ENCODE measurements at regions not wholly inside any gene's neighbourhood (a gene's known extent, or its start where the extent isn't known, plus 50 kb on each side); places are given as distances from the start of the nearest gene placed in this dataset.
"Not testable (repeated sequence)": the region's sequence is repeated elsewhere in the genome, so short reads cannot be mapped to it uniquely, and the experiment has no call there.

DNA sequence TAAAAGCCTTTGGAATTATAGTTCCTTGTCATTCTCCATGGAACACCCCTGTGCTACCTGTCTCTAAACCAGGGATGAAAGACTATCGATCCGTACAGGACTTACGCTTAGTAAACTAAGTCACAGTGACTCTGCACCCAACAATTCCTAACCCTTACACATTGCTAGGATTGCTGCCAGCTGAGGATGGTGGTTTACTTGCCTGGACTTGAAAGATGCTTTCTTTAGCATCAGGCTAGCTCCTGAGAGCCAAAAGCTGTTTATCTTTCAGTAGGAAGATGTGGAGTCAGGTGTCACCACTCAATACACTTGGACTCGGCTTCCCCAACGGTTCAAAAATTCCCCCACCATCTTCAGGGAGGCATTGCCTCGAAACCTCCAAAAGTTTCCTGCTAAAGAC lies 1045.3 kb downstream of the CDY2B start:
- CTCF ChIA-PET: no interaction called here
- no peak for DNase-seq (ENCODE audit: low read depth)
- Histone ChIP-seq H3K36me3 (ENCODE audit: control insufficient read depth, insufficient read depth, low read length) (no peaks in the 10 kb centered on the region), H3K4me3 (ENCODE audit: low read depth, low read length) (no peak overlapping the region), H3K27me3 (ENCODE audit: control insufficient read depth, insufficient read depth, low read length) (no peaks in the 10 kb centered on the region)
- POLR2A ChIA-PET: no interaction called here
- TF ChIP-seq, protein P1, sequence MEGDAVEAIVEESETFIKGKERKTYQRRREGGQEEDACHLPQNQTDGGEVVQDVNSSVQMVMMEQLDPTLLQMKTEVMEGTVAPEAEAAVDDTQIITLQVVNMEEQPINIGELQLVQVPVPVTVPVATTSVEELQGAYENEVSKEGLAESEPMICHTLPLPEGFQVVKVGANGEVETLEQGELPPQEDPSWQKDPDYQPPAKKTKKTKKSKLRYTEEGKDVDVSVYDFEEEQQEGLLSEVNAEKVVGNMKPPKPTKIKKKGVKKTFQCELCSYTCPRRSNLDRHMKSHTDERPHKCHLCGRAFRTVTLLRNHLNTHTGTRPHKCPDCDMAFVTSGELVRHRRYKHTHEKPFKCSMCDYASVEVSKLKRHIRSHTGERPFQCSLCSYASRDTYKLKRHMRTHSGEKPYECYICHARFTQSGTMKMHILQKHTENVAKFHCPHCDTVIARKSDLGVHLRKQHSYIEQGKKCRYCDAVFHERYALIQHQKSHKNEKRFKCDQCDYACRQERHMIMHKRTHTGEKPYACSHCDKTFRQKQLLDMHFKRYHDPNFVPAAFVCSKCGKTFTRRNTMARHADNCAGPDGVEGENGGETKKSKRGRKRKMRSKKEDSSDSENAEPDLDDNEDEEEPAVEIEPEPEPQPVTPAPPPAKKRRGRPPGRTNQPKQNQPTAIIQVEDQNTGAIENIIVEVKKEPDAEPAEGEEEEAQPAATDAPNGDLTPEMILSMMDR (IDR thresholded peaks at IDR 0.05; ENCODE audit: insufficient read depth, low read depth, low read length): no peak

DNA sequence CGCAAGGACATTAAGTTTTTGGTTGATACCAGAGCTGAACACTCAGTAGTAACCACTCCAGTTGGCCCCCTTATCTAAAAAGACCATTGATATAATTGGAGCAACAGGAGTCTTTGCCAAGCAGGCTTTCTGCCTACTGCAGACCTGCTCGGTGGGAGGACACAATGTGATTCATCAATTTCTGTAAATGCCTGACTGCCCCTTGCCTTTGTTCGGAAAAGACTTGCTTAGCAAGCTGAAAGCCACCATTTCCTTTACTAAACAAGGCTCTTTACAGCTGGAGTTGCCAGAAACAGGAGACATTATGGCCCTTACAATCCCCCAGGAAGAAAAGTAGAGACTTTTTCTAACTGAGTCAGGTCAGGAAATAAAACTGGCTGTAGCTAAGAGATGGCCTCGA lies 1045.9 kb downstream of the CDY2B start:
- TF ChIP-seq, protein P1 (IDR thresholded peaks at IDR 0.05; ENCODE audit: insufficient read depth, low read depth, low read length): no peak
- Histone ChIP-seq H3K27me3 (ENCODE audit: control insufficient read depth, insufficient read depth, low read length) (no peaks in the 10 kb centered on the region), H3K36me3 (ENCODE audit: control insufficient read depth, insufficient read depth, low read length) (no peaks in the 10 kb centered on the region), H3K4me3 (ENCODE audit: low read depth, low read length) (no peak overlapping the region)
- DNase-seq (ENCODE audit: low read depth): no peak
- POLR2A ChIA-PET: no interaction called here
- CTCF ChIA-PET: no interaction called here

DNA sequence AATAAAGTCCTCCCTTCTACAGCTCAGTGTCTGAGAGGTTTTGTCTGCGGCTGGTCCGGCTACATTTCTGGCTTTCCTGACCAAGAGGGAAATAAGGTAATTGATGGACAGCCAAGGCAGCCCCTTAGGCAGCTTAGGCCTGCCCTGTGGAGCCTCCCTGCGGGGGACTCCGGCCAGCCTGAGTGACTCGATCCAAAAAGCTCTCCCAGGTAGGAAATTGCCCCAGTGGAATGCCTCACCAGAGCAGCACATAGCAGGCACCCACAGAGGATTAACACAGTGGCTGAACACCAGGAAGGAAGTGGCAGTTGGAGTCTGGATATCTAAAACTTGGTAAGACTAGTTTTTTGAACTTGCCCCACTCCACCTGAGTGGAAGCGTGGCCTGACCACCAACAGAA lies 1048.3 kb downstream of the CDY2B start:
- Histone ChIP-seq H3K4me3 (ENCODE audit: low read depth, low read length) (no peak overlapping the region), H3K27me3 (ENCODE audit: control insufficient read depth, insufficient read depth, low read length) (no peaks in the 10 kb centered on the region), H3K36me3 (ENCODE audit: control insufficient read depth, insufficient read depth, low read length) (no peaks in the 10 kb centered on the region)
- TF ChIP-seq, protein P1 (IDR thresholded peaks at IDR 0.05; ENCODE audit: insufficient read depth, low read depth, low read length): no peak
- DNase-seq (ENCODE audit: low read depth): no peak
- POLR2A ChIA-PET: no interaction called here
- CTCF ChIA-PET: no interaction called here

- POLR2A ChIA-PET; CTCF ChIA-PET; H3K4me3 ChIP-seq (ENCODE audit: low read depth, low read length); H3K36me3 ChIP-seq (ENCODE audit: control insufficient read depth, insufficient read depth, low read length); DNase-seq (ENCODE audit: low read depth); H3K27me3 ChIP-seq (ENCODE audit: control insufficient read depth, insufficient read depth, low read length): not testable (repeated sequence)
Measured at GRCh38 chrY:16831364-16831763, 1048.7 kb downstream of the CDY2B start.

DNA sequence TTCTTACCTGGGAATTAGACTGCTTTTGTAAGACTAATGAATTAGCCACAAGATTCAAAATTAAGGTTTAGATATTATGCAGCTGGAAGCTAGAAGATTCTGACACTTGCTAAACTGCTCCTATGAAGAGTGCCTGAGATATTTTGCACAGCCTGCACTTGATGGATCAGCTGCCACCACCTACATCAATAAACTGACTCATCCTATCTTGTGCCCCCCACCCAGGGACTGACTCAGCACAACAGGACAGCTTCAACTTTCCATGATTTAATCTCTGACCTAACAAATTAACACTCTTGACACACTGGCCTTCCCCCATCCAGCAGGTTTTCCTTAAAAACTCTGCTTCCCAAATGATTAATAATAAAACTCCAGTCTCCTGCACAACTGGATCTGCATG lies 1072.3 kb downstream of the CDY2B start:
- CTCF ChIA-PET: no interaction called here
- POLR2A ChIA-PET: no interaction called here
- no peak overlapping the region for H3K4me3 ChIP-seq (ENCODE audit: low read depth, low read length)
- no peak for DNase-seq (ENCODE audit: low read depth)
- TF ChIP-seq, protein P1 (IDR thresholded peaks at IDR 0.05; ENCODE audit: insufficient read depth, low read depth, low read length): no peak
- H3K36me3 ChIP-seq (ENCODE audit: control insufficient read depth, insufficient read depth, low read length): no peaks in the 10 kb centered on the region
- no peaks in the 10 kb centered on the region for H3K27me3 ChIP-seq (ENCODE audit: control insufficient read depth, insufficient read depth, low read length)
